OCI-LY7 (cell line): ENCODE measurements at regions not wholly inside any gene's neighbourhood (a gene's known extent, or its start where the extent isn't known, plus 50 kb on each side); places are given as distances from the start of the nearest gene placed in this dataset.

ENCODE experiments used
- BruUV-seq: library from RNA; stranded (reverse); fragments of 400-500 nt; replicated peaks from 2 replicates; lab custom pipeline; 2021; lab: Mats Ljungman, UMichigan
- CTCF ChIA-PET: fragments of 300-600 bp; sonication (Branson Sonifier 250); formaldehyde crosslinking; loops from one replicate; lab custom pipeline; 2022; ENCODE audit warnings: antibody characterized with exemption; ENCODE audit not compliant: unreplicated experiment; lab: Charles Lee
- POLR2A ChIA-PET: fragments of 300-600 bp; sonication (Branson Sonifier 250); formaldehyde crosslinking; loops from one replicate; lab custom pipeline; 2022; ENCODE audit warnings: antibody characterized with exemption; lab: Charles Lee
- DNase-seq: peaks from one replicate; pipeline ENCODE4 v3.0.0-alpha.2; 2015; ENCODE audit warnings: low spot score
- H2AFZ ChIP-seq: fragments of 200-600 bp; sonication (generic), shearing (Covaris generic); 2 replicates; pipeline ENCODE4 v1.6.1; 2014; ENCODE audit warnings: mild to moderate bottlenecking, antibody characterized with exemption, low read length, moderate library complexity
- H3K27ac ChIP-seq: fragments of 200-600 bp; sonication (generic); 2 replicates; pipeline ENCODE4 v1.5.1; 2014; ENCODE audit warnings: mixed run types, low read depth, mild to moderate bottlenecking, moderate library complexity, low read length, inconsistent platforms; ENCODE audit not compliant: poor library complexity, severe bottlenecking
- H3K36me3 ChIP-seq: fragments of 200-600 bp; sonication (generic); 2 replicates; pipeline ENCODE4 v1.6.1; 2014; ENCODE audit warnings: mild to moderate bottlenecking, antibody characterized with exemption, low read length, moderate library complexity, mixed read lengths; ENCODE audit not compliant: insufficient read depth
- H3K4me1 ChIP-seq: fragments of 200-600 bp; sonication (generic); 2 replicates; pipeline ENCODE4 v1.5.1; 2014; ENCODE audit warnings: mild to moderate bottlenecking, low read length; ENCODE audit not compliant: insufficient read depth, poor library complexity, severe bottlenecking
- H3K4me2 ChIP-seq: fragments of 200-600 bp; sonication (generic); 2 replicates; pipeline ENCODE4 v1.6.1; 2014; ENCODE audit warnings: mild to moderate bottlenecking, low read length
- H3K4me3 ChIP-seq: fragments of 200-600 bp; sonication (generic); 2 replicates; pipeline ENCODE4 v1.5.1; 2014; ENCODE audit warnings: mild to moderate bottlenecking, low read depth, low read length; ENCODE audit not compliant: poor library complexity, severe bottlenecking
- H3K79me2 ChIP-seq: fragments of 200-600 bp; sonication (generic); 2 replicates; pipeline ENCODE4 v1.6.1; 2016; ENCODE audit warnings: low read depth, mild to moderate bottlenecking, low read length, moderate library complexity, mixed read lengths; ENCODE audit not compliant: insufficient read depth
- H3K9me2 ChIP-seq: fragments of 200-600 bp; sonication (generic); 2 replicates; pipeline ENCODE4 v1.6.1; 2016; ENCODE audit warnings: mild to moderate bottlenecking, low read length, mixed read lengths; ENCODE audit not compliant: insufficient read depth
- H3K9me3 ChIP-seq: fragments of 200-600 bp; sonication (generic); 2 replicates; pipeline ENCODE4 v1.6.1; 2014; ENCODE audit warnings: mild to moderate bottlenecking, mixed run types, low read length, mixed read lengths
- H4K20me1 ChIP-seq: fragments of 200-600 bp; sonication (generic); 2 replicates; pipeline ENCODE4 v1.6.1; 2014; ENCODE audit warnings: mild to moderate bottlenecking, antibody characterized with exemption, low read length, moderate library complexity, mixed read lengths; ENCODE audit not compliant: insufficient read depth
- CTCF ChIP-seq: fragments of 200-600 bp; sonication (generic); conservative IDR thresholded peaks from 2 replicates; pipeline ENCODE4 v1.5.1; 2014; ENCODE audit warnings: mild to moderate bottlenecking, antibody characterized with exemption, low read length, moderate library complexity, mixed read lengths
- EZH2phosphoT487 ChIP-seq: fragments of 200-600 bp; sonication (generic); IDR thresholded peaks from 2 replicates; pipeline ENCODE4 v1.6.1; 2018; ENCODE audit warnings: low read depth, borderline replicate concordance, mild to moderate bottlenecking, mixed run types, antibody characterized with exemption, low read length, moderate library complexity, mixed read lengths
- intact Hi-C: fragments of 100-400 bp; cut with micrococcal nuclease; formaldehyde crosslinking; loops from one replicate; pipeline ENCODE4 v1.10.0; 2022; ENCODE audit not compliant: unreplicated experiment

- POLR2A ChIA-PET, result interaction anchor here (0.6 to 0.7 kb wide), 3 partner anchors 25 to 55 kb away, joined by 3 read pairs; no protein-coding TSS in a partner anchor
- H3K79me2 ChIP-seq, result no peaks in the 10 kb centered on the region
Measured at GRCh38 chr9:91127653-91128052, 234.1 kb downstream of the AUH start.

GRCh38 chr9:91130796-91131318, 230.9 kb downstream of the AUH start:
- no peaks in the 10 kb centered on the region for H4K20me1 ChIP-seq
- POLR2A ChIA-PET, result interaction anchor here (0.7 kb wide), 2 partner anchors 69 to 1136 kb away, joined by 3 to 4 read pairs; no protein-coding TSS in a partner anchor
- no peak for TF ChIP-seq EZH2phosphoT487
- no peak for TF ChIP-seq CTCF
- H3K4me2 ChIP-seq, result no peak overlapping the region
- CTCF ChIA-PET, result no interaction called here
- H3K27ac ChIP-seq, result no peak overlapping the region
- no peaks in the 10 kb centered on the region for H3K79me2 ChIP-seq
- intact Hi-C loops, result no loop called here
- BruUV-seq, result no TSS peak
- no peak overlapping the region for H3K4me3 ChIP-seq
- no peaks in the 10 kb centered on the region for H3K4me1 ChIP-seq
- H2AFZ ChIP-seq, result no peak overlapping the region
- DNase-seq, result no peak
- no peaks in the 10 kb centered on the region for H3K36me3 ChIP-seq
- H3K9me2 ChIP-seq, result no peaks in the 10 kb centered on the region
- no peaks in the 10 kb centered on the region for H3K9me3 ChIP-seq

More at GRCh38 chr9:91127653-91128052, 234.1 kb downstream of the AUH start:
- intact Hi-C loops, result no loop called here
- Histone ChIP-seq H4K20me1 (no peaks in the 10 kb centered on the region), H2AFZ (no peak overlapping the region), H3K27ac (no peak overlapping the region), H3K4me1 (no peaks in the 10 kb centered on the region), H3K4me2 (no peak overlapping the region), H3K36me3 (no peaks in the 10 kb centered on the region), H3K4me3 (no peak overlapping the region), H3K9me3 (no peaks in the 10 kb centered on the region), H3K9me2 (no peaks in the 10 kb centered on the region)
- BruUV-seq, result no TSS peak
- TF ChIP-seq CTCF (no peak), EZH2phosphoT487 (no peak)
- CTCF ChIA-PET, result no interaction called here
- no peak for DNase-seq

GRCh38 chr9:91131433-91131839, 230.3 kb downstream of the AUH start:
- no peak overlapping the region for H2AFZ ChIP-seq
- H3K4me3 ChIP-seq, result no peak overlapping the region
- no peaks in the 10 kb centered on the region for H3K4me1 ChIP-seq
- no peaks in the 10 kb centered on the region for H3K9me2 ChIP-seq
- ChIA-PET POLR2A (interaction anchor here (0.7 kb wide), 2 partner anchors 68 to 1136 kb away, joined by 3 to 4 read pairs; no protein-coding TSS in a partner anchor), CTCF (no interaction called here)
- intact Hi-C loops, result no loop called here
- no peak overlapping the region for H3K27ac ChIP-seq
- H3K4me2 ChIP-seq, result no peak overlapping the region
- H3K36me3 ChIP-seq, result no peaks in the 10 kb centered on the region
- H3K9me3 ChIP-seq, result no peaks in the 10 kb centered on the region
- H4K20me1 ChIP-seq, result no peaks in the 10 kb centered on the region
- BruUV-seq, result no TSS peak
- DNase-seq, result no peak
- no peak for TF ChIP-seq CTCF
- H3K79me2 ChIP-seq, result no peaks in the 10 kb centered on the region
